CD4-positive, alpha-beta T cell (primary cell): ENCODE measurements at regions not wholly inside any gene's neighbourhood (a gene's known extent, or its start where the extent isn't known, plus 50 kb on each side); places are given as distances from the start of the nearest gene placed in this dataset.

Source experiments
- ATAC-seq: fragments of 200-7000 bp; cut with Tn5 transposase; one replicate; pipeline ENCODE4 v1.10.0; 2022; ENCODE audit warnings: mild to moderate bottlenecking; ENCODE audit not compliant: poor library complexity
- CTCF ChIA-PET: fragments of 350-600 bp; sonication (Branson Sonifier 250); formaldehyde crosslinking; loops from one replicate; lab custom pipeline; 2021; ENCODE audit warnings: antibody characterized with exemption, inconsistent platforms; lab: Charles Lee
- POLR2A ChIA-PET: fragments of 350-600 bp; sonication (Branson Sonifier 250); formaldehyde crosslinking; loops from one replicate; lab custom pipeline; 2021; ENCODE audit warnings: antibody characterized with exemption, inconsistent platforms; lab: Charles Lee
- DNase-seq, 14 experiments: peaks; one replicate each; pipeline ENCODE4 v3.0.0-alpha.2; 2013 to 2020; ENCODE audit warnings: mixed read lengths in 2 of 14
- H3K27ac ChIP-seq, 2 donors: one replicate each; pipeline versions ENCODE4 v1.5.1 to v1.7.0; 2013; ENCODE audit warnings: low read length in 2 of 2, low read depth in 1 of 2, mild to moderate bottlenecking in 1 of 2
- H3K27me3 ChIP-seq, 2 experiments: 1 replicate in 1 of 2; 2 replicates in 1 of 2; pipeline versions ENCODE4 v1.6.1 to v1.7.0; 2013; ENCODE audit warnings: low read length in 2 of 2, control low read depth in 1 of 2, mild to moderate bottlenecking in 1 of 2, moderate library complexity in 1 of 2; ENCODE audit not compliant: insufficient read depth in 2 of 2, control insufficient read depth in 1 of 2
- H3K36me3 ChIP-seq: one replicate; pipeline ENCODE4 v1.6.1; 2013; ENCODE audit warnings: low read length, control low read depth; ENCODE audit not compliant: insufficient read depth
- H3K4me1 ChIP-seq: one replicate; pipeline ENCODE4 v1.6.1; 2013; ENCODE audit warnings: low read length, control low read depth; ENCODE audit not compliant: insufficient read depth
- H3K4me3 ChIP-seq: one replicate; pipeline ENCODE4 v1.5.1; 2013; ENCODE audit warnings: mild to moderate bottlenecking, low read length, moderate library complexity
- H3K9me3 ChIP-seq, 2 experiments: 1 replicate in 1 of 2; 2 replicates in 1 of 2; pipeline versions ENCODE4 v1.6.1 to v1.7.0; 2013; ENCODE audit warnings: low read length in 2 of 2, mild to moderate bottlenecking in 2 of 2, control low read depth in 1 of 2, moderate library complexity in 1 of 2; ENCODE audit not compliant: control insufficient read depth in 1 of 2, insufficient read depth in 1 of 2
- H3K27ac Mint-ChIP-seq: one replicate; pipeline ENCODE4 v1.8.0; 2020; ENCODE audit warnings: mixed read lengths
- H3K27me3 Mint-ChIP-seq: one replicate; pipeline ENCODE4 v1.8.0; 2021; ENCODE audit warnings: mixed read lengths
- H3K36me3 Mint-ChIP-seq: one replicate; pipeline ENCODE4 v1.8.0; 2021; ENCODE audit warnings: low read depth, mixed read lengths
- H3K4me1 Mint-ChIP-seq: one replicate; pipeline ENCODE4 v1.8.0; 2021; ENCODE audit warnings: low read depth, mixed read lengths
- H3K4me3 Mint-ChIP-seq: one replicate; pipeline ENCODE4 v1.8.0; 2020; ENCODE audit warnings: mild to moderate bottlenecking, mixed read lengths
- H3K9me3 Mint-ChIP-seq: one replicate; pipeline ENCODE4 v1.8.0; 2020; ENCODE audit warnings: mixed read lengths
- intact Hi-C, 2 experiments: fragments of 100-400 bp; cut with DNase I in 1 of 2; cut with micrococcal nuclease in 1 of 2; formaldehyde crosslinking; loops; one replicate each; pipeline versions ENCODE4 v1.15.1 to v1.9.0; 2023 to 2025; cut with DNase I, micrococcal nuclease
- TF ChIP-seq, protein P1 (sequence below): fragments of 200-600 bp; IDR thresholded peaks from one replicate; pipeline ENCODE4 v1.8.0; 2022; ENCODE audit warnings: antibody characterized with exemption, mild to moderate bottlenecking

GRCh38 chr13:80513196-80513595, 172.3 kb upstream of the SPRY2 start:
- Histone ChIP-seq H3K9me3 (peaks cover 0 to 7% of the 10 kb centered on the region in 2 experiments), H3K4me1 (no peaks in the 10 kb centered on the region), H3K36me3 (no peaks in the 10 kb centered on the region), H3K27ac (no peak overlapping the region), H3K27me3 (no peaks in the 10 kb centered on the region), H3K4me3 (no peak overlapping the region)
- no peaks in the 10 kb centered on the region for H3K27me3 Mint-ChIP-seq
- intact Hi-C loops, result no loop called here
- no peak overlapping the region for H3K4me3 Mint-ChIP-seq
- H3K4me1 Mint-ChIP-seq, result no peaks in the 10 kb centered on the region
- H3K9me3 Mint-ChIP-seq, result peaks cover 4% of the 10 kb centered on the region
- ChIA-PET POLR2A (no interaction called here), CTCF (no interaction called here)
- no peak overlapping the region for H3K27ac Mint-ChIP-seq
- TF ChIP-seq, protein P1, sequence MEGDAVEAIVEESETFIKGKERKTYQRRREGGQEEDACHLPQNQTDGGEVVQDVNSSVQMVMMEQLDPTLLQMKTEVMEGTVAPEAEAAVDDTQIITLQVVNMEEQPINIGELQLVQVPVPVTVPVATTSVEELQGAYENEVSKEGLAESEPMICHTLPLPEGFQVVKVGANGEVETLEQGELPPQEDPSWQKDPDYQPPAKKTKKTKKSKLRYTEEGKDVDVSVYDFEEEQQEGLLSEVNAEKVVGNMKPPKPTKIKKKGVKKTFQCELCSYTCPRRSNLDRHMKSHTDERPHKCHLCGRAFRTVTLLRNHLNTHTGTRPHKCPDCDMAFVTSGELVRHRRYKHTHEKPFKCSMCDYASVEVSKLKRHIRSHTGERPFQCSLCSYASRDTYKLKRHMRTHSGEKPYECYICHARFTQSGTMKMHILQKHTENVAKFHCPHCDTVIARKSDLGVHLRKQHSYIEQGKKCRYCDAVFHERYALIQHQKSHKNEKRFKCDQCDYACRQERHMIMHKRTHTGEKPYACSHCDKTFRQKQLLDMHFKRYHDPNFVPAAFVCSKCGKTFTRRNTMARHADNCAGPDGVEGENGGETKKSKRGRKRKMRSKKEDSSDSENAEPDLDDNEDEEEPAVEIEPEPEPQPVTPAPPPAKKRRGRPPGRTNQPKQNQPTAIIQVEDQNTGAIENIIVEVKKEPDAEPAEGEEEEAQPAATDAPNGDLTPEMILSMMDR, result no peak
- H3K36me3 Mint-ChIP-seq, result no peaks in the 10 kb centered on the region
- DNase-seq (no peak), ATAC-seq (no peak)

DNA sequence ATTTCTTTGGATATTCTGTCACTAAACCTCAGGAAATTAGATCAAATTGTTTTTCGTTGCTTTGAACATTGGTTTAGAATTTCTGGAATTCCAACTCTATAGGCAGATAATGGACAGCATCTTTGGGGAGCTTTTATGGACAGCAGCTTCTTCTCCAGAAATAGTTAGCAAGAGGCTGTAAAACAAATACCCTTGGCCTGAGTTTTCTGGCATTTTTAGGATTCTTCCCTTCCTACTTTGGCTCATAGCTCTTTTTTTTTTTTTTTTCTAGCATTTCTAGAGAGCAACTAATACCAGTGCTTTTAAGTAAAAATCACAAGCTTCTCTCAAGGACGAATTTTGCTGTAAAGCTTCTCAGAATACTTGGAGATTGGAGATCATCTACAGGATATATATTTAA, 169.8 kb upstream of the SPRY2 start:
- no peak overlapping the region for H3K4me3 ChIP-seq
- H3K4me1 Mint-ChIP-seq, result no peaks in the 10 kb centered on the region
- H3K9me3 Mint-ChIP-seq, result peaks cover 14% of the 10 kb centered on the region
- H3K27ac ChIP-seq, result no peak overlapping the region
- intact Hi-C loops, result no loop called here
- no peaks in the 10 kb centered on the region for H3K9me3 ChIP-seq
- no peaks in the 10 kb centered on the region for H3K27me3 ChIP-seq
- TF ChIP-seq, protein P1, result no peak
- DNase-seq (no peak), ATAC-seq (no peak)
- no peaks in the 10 kb centered on the region for H3K4me1 ChIP-seq
- no peak overlapping the region for H3K27ac Mint-ChIP-seq
- H3K27me3 Mint-ChIP-seq, result no peaks in the 10 kb centered on the region
- POLR2A ChIA-PET, result no interaction called here
- H3K4me3 Mint-ChIP-seq, result no peak overlapping the region
- CTCF ChIA-PET, result no interaction called here
- H3K36me3 Mint-ChIP-seq, result no peaks in the 10 kb centered on the region
- H3K36me3 ChIP-seq, result no peaks in the 10 kb centered on the region

GRCh38 chr13:80509264-80509663, 168.3 kb upstream of the SPRY2 start:
- CTCF ChIA-PET, result no interaction called here
- no peak overlapping the region for H3K4me3 Mint-ChIP-seq
- H3K36me3 ChIP-seq, result no peaks in the 10 kb centered on the region
- H3K9me3 Mint-ChIP-seq, result peaks cover 19% of the 10 kb centered on the region
- TF ChIP-seq, protein P1, result no peak
- H3K4me1 ChIP-seq, result no peaks in the 10 kb centered on the region
- H3K27ac Mint-ChIP-seq, result no peak overlapping the region
- no peak for ATAC-seq
- H3K27me3 Mint-ChIP-seq, result no peaks in the 10 kb centered on the region
- no peaks in the 10 kb centered on the region for H3K36me3 Mint-ChIP-seq
- H3K27me3 ChIP-seq, result no peaks in the 10 kb centered on the region
- H3K4me3 ChIP-seq, result no peak overlapping the region
- POLR2A ChIA-PET, result no interaction called here
- DNase-seq, result no peak
- no peaks in the 10 kb centered on the region for H3K4me1 Mint-ChIP-seq
- no peak overlapping the region for H3K27ac ChIP-seq
- no peaks in the 10 kb centered on the region for H3K9me3 ChIP-seq
- intact Hi-C loops, result no loop called here
